ENCODE measurements at regions not wholly inside any gene's neighbourhood (a gene's known extent, or its start where the extent isn't known, plus 50 kb on each side); places are given as distances from the start of the nearest gene placed in this dataset.

- TF ChIP-seq HDAC6 (IDR thresholded peaks at IDR 0.05; ENCODE audit: low read depth, low read length) (no peak), CHD7 (IDR thresholded peaks at IDR 0.05; ENCODE audit: insufficient replicate concordance, low read length) (no peak), SUZ12 (IDR thresholded peaks at IDR 0.05; ENCODE audit: low read length) (no peak), KDM1A (IDR thresholded peaks at IDR 0.05; ENCODE audit: borderline replicate concordance, low read length) (no peak)
Measured at GRCh38 chr6:66970373-66970772, 1263.3 kb upstream of the EYS start (continued).

All from H1 (cell line).